ENCODE measurements at regions not wholly inside any gene's neighbourhood (a gene's known extent, or its start where the extent isn't known, plus 50 kb on each side); places are given as distances from the start of the nearest gene placed in this dataset.

- TF ChIP-seq POLR2A (IDR thresholded peaks at IDR 0.05; ENCODE audit: low read length) (no peak), GATA1 (IDR thresholded peaks at IDR 0.05; ENCODE audit: low read depth, low read length) (no peak)
Observed at GRCh38 chr4:178102139-178102538, 659.9 kb upstream of the AGA start.

Data from erythroblast (primary cell).